Right lobe of liver (tissue), 4 donors: ENCODE measurements at regions not wholly inside any gene's neighbourhood (a gene's known extent, or its start where the extent isn't known, plus 50 kb on each side); places are given as distances from the start of the nearest gene placed in this dataset.

ENCODE experiments used
- CTCF ChIP-seq, 4 donors: fragments of 200-600 bp in 3 of 4; fragments of 450-650 bp in 1 of 4; IDR thresholded peaks; one replicate each; pipeline versions ENCODE4 v1.5.1 to v1.8.0; 2016 to 2022; ENCODE audit warnings: antibody characterized with exemption in 4 of 4, mild to moderate bottlenecking in 2 of 4
- POLR2A ChIP-seq: fragments of 450-650 bp; IDR thresholded peaks from one replicate; pipeline ENCODE4 v1.6.1; 2017; ENCODE audit warnings: antibody characterized with exemption, mild to moderate bottlenecking
- donor health status: DM: no; HTN: no; CAD: no.
- donor health status: DM: no; HTN: no; CAD: no.
- donor health status: DM: no; HTN: yes; CAD: no.

GRCh38 chr13:18977857-18978256 lies 203.8 kb downstream of the TUBA3C start:
- TF ChIP-seq CTCF (IDR thresholded peaks at IDR 0.05), result no peak
- TF ChIP-seq POLR2A, result no peak
